ENCODE measurements at regions not wholly inside any gene's neighbourhood (a gene's known extent, or its start where the extent isn't known, plus 50 kb on each side); places are given as distances from the start of the nearest gene placed in this dataset.

- peaks cover 12% of the 10 kb centered on the region for H3K27me3 Mint-ChIP-seq (ENCODE audit: unreplicated experiment)
- H3K4me1 Mint-ChIP-seq (ENCODE audit: low read depth, unreplicated experiment): peaks cover 9% of the 10 kb centered on the region
- H3K9me3 Mint-ChIP-seq (ENCODE audit: unreplicated experiment): peaks cover 7% of the 10 kb centered on the region
- DNase-seq: no peak
- TF ChIP-seq CTCF (IDR thresholded peaks at IDR 0.05; ENCODE audit: partially characterized antibody, unreplicated experiment): no peak
- peaks cover 8% of the 10 kb centered on the region for H3K36me3 Mint-ChIP-seq (ENCODE audit: unreplicated experiment)
- no peak overlapping the region for H3K4me3 Mint-ChIP-seq (ENCODE audit: unreplicated experiment)
- no peak overlapping the region for H3K27ac Mint-ChIP-seq (ENCODE audit: unreplicated experiment)
Measured at GRCh38 chr10:78933828-78934531, 134.8 kb upstream of the ZMIZ1 start.

GRCh38 chr10:78934532-78934898, 134.3 kb upstream of the ZMIZ1 start:
- peaks cover 7% of the 10 kb centered on the region for H3K9me3 Mint-ChIP-seq (ENCODE audit: unreplicated experiment)
- DNase-seq: no peak
- no peak overlapping the region for H3K27ac Mint-ChIP-seq (ENCODE audit: unreplicated experiment)
- H3K27me3 Mint-ChIP-seq (ENCODE audit: unreplicated experiment): peaks cover 12% of the 10 kb centered on the region
- H3K36me3 Mint-ChIP-seq (ENCODE audit: unreplicated experiment): peaks cover 8% of the 10 kb centered on the region
- no peak for TF ChIP-seq CTCF (IDR thresholded peaks at IDR 0.05; ENCODE audit: partially characterized antibody, unreplicated experiment)
- no peak overlapping the region for H3K4me3 Mint-ChIP-seq (ENCODE audit: unreplicated experiment)
- H3K4me1 Mint-ChIP-seq (ENCODE audit: low read depth, unreplicated experiment): peaks cover 9% of the 10 kb centered on the region

GRCh38 chr10:78934994-78935602, 133.7 kb upstream of the ZMIZ1 start:
- peaks cover 7% of the 10 kb centered on the region for H3K9me3 Mint-ChIP-seq (ENCODE audit: unreplicated experiment)
- H3K27ac Mint-ChIP-seq (ENCODE audit: unreplicated experiment): no peak overlapping the region
- TF ChIP-seq CTCF (IDR thresholded peaks at IDR 0.05; ENCODE audit: partially characterized antibody, unreplicated experiment): no peak
- H3K27me3 Mint-ChIP-seq (ENCODE audit: unreplicated experiment): peaks cover 12% of the 10 kb centered on the region
- DNase-seq: no peak
- no peak overlapping the region for H3K4me3 Mint-ChIP-seq (ENCODE audit: unreplicated experiment)
- H3K4me1 Mint-ChIP-seq (ENCODE audit: low read depth, unreplicated experiment): peaks cover 9% of the 10 kb centered on the region
- H3K36me3 Mint-ChIP-seq (ENCODE audit: unreplicated experiment): peaks cover 8% of the 10 kb centered on the region

GRCh38 chr10:78935697-78936407, 132.9 kb upstream of the ZMIZ1 start:
- TF ChIP-seq CTCF (IDR thresholded peaks at IDR 0.05; ENCODE audit: partially characterized antibody, unreplicated experiment): no peak
- Mint-ChIP-seq H3K27me3 (ENCODE audit: unreplicated experiment) (peaks cover 6% of the 10 kb centered on the region), H3K9me3 (ENCODE audit: unreplicated experiment) (peaks cover 7% of the 10 kb centered on the region), H3K4me3 (ENCODE audit: unreplicated experiment) (no peak overlapping the region), H3K27ac (ENCODE audit: unreplicated experiment) (no peak overlapping the region), H3K4me1 (ENCODE audit: low read depth, unreplicated experiment) (peaks cover 6% of the 10 kb centered on the region), H3K36me3 (ENCODE audit: unreplicated experiment) (peaks cover 2% of the 10 kb centered on the region)
- DNase-seq: no peak
